GM21737 (cell line): ENCODE measurements at regions not wholly inside any gene's neighbourhood (a gene's known extent, or its start where the extent isn't known, plus 50 kb on each side); places are given as distances from the start of the nearest gene placed in this dataset.
"Not testable (repeated sequence)": the region's sequence is repeated elsewhere in the genome, so short reads cannot be mapped to it uniquely, and the experiment has no call there.

Experiments
- ATAC-seq: cut with Tn5 transposase; IDR thresholded peaks from one replicate; pipeline ENCODE4 v1.9.1; 2021; ENCODE audit warnings: mild to moderate bottlenecking, moderate library complexity; ENCODE audit not compliant: unreplicated experiment

DNA sequence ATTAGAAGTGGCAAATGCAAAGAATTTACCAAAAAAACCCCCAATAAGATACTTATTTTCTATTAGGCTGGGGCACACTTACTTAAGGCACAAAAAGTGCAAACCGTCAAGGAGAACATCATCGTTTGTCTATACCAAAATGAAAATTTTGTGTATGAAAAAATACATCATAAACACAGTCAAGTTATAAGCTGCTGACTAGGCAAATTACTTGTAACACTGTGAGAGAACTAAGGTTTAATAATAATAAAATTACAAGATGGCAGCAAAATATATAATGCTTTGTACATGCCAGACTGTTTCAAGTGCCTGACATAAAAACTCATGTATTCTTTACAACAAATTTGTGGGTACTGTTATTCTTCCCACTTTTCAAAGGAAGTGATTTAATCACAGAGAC, 297.2 kb upstream of the CRBN start:
- ATAC-seq, result no peak

GRCh38 chr3:3468596-3468995, 289.1 kb upstream of the CRBN start:
- no peak for ATAC-seq

DNA sequence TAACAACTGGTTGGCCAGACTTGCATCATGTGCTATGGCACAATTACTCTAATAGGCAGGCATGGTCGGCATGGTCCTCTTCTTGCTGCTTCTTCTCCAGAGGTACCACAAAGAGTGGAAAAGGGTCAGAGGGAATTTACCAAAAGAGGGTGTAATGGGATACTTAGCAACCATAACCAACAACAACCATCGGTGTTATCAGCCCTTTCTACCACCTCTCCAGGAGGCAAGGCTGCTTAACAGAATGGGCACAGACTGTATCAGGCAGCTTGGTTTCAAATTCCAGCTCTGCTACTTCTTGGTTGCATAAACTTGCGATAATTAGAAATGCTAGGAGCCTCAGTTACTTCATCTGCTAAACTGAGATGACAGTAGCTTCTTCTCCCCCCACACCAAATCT, 284.6 kb upstream of the CRBN start:
- ATAC-seq, result no peak

DNA sequence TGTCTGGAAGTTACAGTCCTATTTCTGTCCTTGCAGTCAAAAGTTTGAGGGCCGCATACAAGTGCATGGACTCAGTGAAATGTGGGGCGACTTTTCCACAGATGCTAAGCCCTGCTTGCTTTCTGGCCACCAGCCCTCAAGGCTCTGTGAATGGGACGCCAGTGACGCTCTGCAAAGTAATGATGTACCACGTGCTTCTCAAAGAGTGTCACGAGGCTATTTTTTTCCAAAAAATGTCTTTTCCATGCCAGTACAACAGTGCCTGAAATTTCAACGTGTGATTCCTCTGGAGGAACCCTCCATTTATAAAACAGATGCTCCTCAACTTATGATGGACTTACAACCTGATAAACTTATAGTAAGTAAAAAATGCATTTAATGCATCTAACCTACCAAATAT, 281.8 kb upstream of the CRBN start:
- ATAC-seq, result no peak

GRCh38 chr3:3448468-3448867, 269.0 kb upstream of the CRBN start:
- no peak for ATAC-seq

- ATAC-seq, result no peak
These were observed 268.1 kb upstream of the CRBN start for GRCh38 chr3:3447641-3448040.

DNA sequence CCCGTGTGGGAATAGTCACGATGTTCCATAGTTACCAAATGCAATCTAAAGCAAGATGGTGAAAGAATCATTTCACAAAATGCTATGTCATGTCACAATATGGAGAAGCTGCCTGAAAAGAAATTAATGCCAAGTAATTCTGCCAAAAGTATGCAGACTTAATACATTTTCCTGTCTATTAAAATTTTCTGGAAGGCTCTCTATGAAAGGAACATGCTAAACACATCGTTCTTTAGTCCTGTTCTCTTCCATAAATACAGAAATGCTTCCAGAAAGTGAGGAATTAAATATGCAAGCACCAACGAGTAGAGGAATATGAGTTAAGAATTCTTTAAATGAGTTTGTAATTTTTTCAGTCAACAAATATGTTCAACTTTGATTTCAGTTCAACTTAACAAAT, 266.8 kb upstream of the CRBN start:
- ATAC-seq, result no peak

GRCh38 chr3:3443482-3443881, 264.0 kb upstream of the CRBN start:
- ATAC-seq, result no peak

DNA sequence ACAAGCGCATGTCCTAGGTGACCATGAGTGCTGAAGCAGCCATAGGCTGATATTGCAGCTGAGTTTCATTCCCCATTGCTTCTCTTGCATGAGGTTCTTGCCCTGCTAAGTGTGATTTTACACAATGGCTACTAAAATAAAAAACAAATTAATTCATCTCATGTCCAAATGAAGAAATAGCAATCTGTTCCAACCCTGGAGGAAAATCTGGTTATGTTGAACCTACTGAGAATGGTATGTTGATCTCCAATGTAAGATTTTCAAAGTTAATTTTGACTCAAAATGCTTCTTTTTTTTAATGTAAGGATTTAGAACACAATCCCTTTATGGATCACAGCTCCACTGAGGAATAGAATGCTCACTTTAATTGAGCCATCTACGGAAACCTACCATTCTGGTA, 254.2 kb upstream of the CRBN start:
- ATAC-seq, result no peak

GRCh38 chr3:3429841-3430240, 250.3 kb upstream of the CRBN start:
- ATAC-seq, result no peak

GRCh38 chr3:3407707-3408106, 228.2 kb upstream of the CRBN start:
- not testable (repeated sequence) for ATAC-seq

- no peak for ATAC-seq
These were observed 225.6 kb upstream of the CRBN start for GRCh38 chr3:3405131-3405530.

GRCh38 chr3:3403700-3404099, 224.2 kb upstream of the CRBN start:
- ATAC-seq, result no peak

GRCh38 chr3:3392946-3393345, 213.5 kb upstream of the CRBN start:
- ATAC-seq, result no peak

DNA sequence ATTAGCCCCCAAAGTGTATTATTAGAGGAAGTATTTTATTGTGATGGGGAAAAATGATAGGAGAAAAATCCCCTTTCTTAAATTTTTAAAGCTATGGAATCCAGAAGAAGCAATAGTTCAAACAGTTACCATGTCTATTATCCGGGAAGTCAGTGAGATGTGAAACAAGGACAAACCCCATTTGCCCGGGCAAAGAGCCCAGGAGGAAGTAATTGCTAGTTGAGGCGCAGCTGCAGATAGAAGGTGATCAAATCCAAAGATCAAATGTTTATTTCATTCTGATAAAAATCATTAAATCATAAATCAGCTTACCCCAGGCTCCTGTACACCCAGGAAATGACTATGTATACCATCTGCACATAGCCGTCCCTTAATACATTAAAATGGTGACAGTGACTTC, 204.0 kb upstream of the CRBN start:
- no peak for ATAC-seq

GRCh38 chr3:3372210-3372777, 192.8 kb upstream of the CRBN start:
- no peak for ATAC-seq

- no peak for ATAC-seq
These were observed 188.8 kb upstream of the CRBN start for GRCh38 chr3:3368306-3368705.

- no peak for ATAC-seq
These were observed 186.9 kb upstream of the CRBN start for GRCh38 chr3:3366386-3366785.

DNA sequence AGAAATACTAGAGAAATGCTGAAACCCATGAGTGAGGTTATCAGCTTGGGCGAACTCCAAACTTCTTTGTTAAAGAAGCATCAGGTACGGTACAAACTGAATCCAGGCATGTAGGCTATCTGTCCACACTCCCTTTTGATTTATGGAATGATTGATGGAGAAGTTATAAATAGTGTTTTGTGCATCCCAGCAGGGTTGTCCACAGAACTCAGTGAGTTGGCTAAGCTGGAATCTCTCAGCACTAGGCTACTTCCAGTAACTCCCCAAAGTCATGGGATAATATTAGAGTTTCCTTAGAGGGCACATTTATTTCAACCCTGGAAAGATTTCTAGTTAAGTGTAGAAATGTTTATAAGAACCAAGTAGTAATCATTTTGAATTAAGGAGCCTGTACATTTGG, 186.2 kb upstream of the CRBN start:
- ATAC-seq, result no peak

DNA sequence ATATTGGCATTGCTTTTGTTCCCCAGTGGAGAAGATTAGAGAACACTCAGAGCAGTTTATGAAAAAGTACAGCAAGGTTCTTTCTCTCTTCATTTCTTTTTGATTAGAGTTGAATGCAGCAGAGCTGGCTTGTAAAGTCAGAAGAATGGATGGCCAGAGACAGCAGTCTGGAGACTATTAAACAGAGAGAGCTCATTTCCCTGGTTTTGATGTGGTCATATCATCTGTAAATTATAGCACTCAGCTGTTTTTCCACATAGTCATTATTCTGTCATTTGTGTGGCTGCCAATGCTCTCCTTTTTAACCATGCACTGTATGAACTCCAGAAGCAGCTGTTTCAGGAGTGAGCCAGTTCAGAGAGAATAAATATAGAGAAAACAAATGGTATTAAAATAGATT, 177.4 kb upstream of the CRBN start:
- ATAC-seq, result no peak

- ATAC-seq, result no peak
These were observed 176.0 kb upstream of the CRBN start for GRCh38 chr3:3355442-3355841.

DNA sequence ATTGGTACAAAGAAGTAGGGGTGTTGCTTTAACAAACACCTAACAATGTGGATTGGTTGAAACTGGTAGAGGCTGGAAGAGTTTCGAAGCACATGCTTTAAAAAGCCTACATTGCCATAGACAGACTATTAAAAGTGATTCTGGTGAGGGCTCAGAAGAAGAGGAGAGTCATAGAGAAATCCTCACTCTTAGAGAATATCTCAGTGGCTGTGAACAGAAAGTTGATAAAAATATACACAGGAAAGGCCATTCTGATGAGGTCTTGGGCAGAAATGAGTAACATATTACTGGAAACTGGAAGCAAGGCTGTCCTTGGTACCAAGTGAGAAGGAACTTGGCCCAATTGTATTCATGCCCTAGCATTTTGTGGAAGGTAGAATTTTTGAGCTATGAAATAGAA, 173.7 kb upstream of the CRBN start:
- peak; percentile 67 for ATAC-seq

DNA sequence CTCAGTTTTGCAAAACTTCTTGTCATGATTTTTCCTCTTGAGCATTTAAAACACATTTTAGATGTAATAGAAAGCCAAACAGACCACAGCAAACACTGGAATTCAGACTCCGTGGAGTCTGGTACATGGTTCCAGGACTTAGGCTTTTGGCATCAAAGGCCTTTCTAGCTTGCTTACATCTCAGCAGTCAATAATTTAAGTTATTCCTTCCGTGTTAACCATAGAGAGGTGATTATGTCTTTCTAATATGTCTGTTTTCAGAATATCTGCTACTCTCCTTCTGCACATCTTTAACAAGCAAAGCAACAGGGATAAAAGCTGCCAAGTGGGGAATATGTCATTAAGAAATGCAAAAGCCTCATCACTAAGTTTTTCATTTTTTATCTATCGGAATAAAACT, 171.7 kb upstream of the CRBN start:
- no peak for ATAC-seq

DNA sequence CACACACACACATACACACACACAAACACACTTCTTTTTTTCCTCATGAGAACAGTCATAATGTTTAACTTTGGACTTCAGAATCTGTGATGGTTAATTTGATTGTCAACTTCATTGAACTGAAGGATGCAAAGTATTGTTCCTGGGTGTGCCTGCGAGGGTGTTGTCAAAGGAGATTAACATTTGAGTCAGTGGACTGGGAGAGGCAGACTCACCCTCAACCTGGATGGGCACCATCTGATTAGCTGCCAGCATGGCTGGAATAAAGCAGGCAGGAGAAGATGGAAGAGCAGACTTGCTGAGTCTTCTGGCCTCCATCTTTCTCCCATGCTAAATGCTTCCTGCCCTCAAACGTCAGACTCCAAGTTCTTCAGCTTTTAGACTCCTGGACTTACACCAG, 167.6 kb upstream of the CRBN start:
- not testable (repeated sequence) for ATAC-seq
